Natural killer cell treated with Interleukin-12 subunit alpha and Interleukin-12 subunit beta and Interleukin-15 and Interleukin-18, amount 100 ng/mL, for 72 hours (primary cell): ENCODE measurements at regions not wholly inside any gene's neighbourhood (a gene's known extent, or its start where the extent isn't known, plus 50 kb on each side); places are given as distances from the start of the nearest gene placed in this dataset.
"Not testable (repeated sequence)": the region's sequence is repeated elsewhere in the genome, so short reads cannot be mapped to it uniquely, and the experiment has no call there.

Source experiments
- ATAC-seq, 2 donors: fragments of 150-1000 bp; cut with Tn5 transposase in 1 of 2; sonication (Bioruptor Pico), chemical (Tn5 transposase) in 1 of 2; 2 replicates each; pipeline ENCODE4 v1.10.0; 2021
- DNase-seq: peaks from one replicate; pipeline ENCODE4 v3.0.0; 2022; ENCODE audit warnings: low spot score
- H3K27ac Mint-ChIP-seq, 2 donors: 1 replicate in 1 of 2; 2 replicates in 1 of 2; pipeline ENCODE4 v1.8.0; 2022; ENCODE audit warnings: mixed read lengths in 2 of 2, mild to moderate bottlenecking in 1 of 2, moderate library complexity in 1 of 2
- H3K27me3 Mint-ChIP-seq, 2 donors: 1 replicate in 1 of 2; 2 replicates in 1 of 2; pipeline ENCODE4 v1.8.0; 2022; ENCODE audit warnings: mixed read lengths in 2 of 2
- H3K36me3 Mint-ChIP-seq: one replicate; pipeline ENCODE4 v1.8.0; 2022; ENCODE audit warnings: mixed read lengths
- H3K4me1 Mint-ChIP-seq, 2 donors: 1 replicate in 1 of 2; 2 replicates in 1 of 2; pipeline ENCODE4 v1.8.0; 2022; ENCODE audit warnings: low read depth in 2 of 2, mixed read lengths in 2 of 2, mild to moderate bottlenecking in 1 of 2
- H3K4me3 Mint-ChIP-seq: one replicate; pipeline ENCODE4 v1.8.0; 2022; ENCODE audit warnings: mixed read lengths
- H3K9me3 Mint-ChIP-seq: 2 replicates; pipeline ENCODE4 v1.8.0; 2022; ENCODE audit warnings: mixed read lengths

DNA sequence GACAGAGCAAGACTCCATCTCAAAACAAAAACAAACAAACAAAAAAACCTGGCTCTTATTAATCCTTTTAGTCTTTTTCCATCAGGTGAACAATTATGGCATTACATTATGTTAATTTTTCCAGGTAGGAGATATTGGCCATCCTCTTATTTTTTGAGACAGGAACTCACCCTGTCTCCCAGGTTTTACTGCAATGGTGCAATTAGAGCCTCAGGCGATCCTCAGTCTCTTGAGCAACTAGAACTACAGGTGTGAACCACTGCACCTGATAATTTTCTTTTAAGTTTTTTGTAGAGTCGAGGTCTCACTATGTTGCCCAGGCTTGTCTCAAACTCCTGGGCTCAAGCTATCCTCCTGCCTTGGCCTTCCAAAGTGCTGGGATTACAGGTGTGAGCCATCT lies 732.7 kb upstream of the DEFB115 start:
- H3K27ac Mint-ChIP-seq: not testable (repeated sequence)

DNA sequence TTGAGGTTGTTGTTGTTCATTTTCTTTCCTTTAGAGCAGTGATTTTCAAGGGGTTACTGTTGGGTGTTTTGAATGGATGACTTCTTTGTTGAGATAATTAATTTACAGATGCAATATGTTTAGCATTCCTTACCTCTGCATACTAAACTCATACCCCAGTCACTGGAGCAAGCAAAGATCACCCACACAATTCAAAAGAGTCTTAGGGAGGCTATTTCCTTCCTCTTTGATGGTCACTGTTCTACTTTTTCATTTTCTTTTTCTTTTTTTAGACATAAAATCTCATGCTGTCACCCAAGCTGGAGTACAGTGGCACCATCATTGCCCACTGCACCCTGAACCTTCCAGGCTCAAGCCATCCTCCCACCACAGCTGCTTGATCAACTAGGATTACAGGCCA lies 723.8 kb upstream of the DEFB115 start:
- H3K4me3 Mint-ChIP-seq, DNase-seq, H3K36me3 Mint-ChIP-seq, H3K9me3 Mint-ChIP-seq, ATAC-seq, H3K4me1 Mint-ChIP-seq, H3K27me3 Mint-ChIP-seq, H3K27ac Mint-ChIP-seq: not testable (repeated sequence)

More for the DNA sequence above, 732.7 kb upstream of the DEFB115 start:
- H3K9me3 Mint-ChIP-seq, H3K4me3 Mint-ChIP-seq, DNase-seq, H3K27me3 Mint-ChIP-seq, H3K36me3 Mint-ChIP-seq, H3K4me1 Mint-ChIP-seq, ATAC-seq: not testable (repeated sequence)

DNA sequence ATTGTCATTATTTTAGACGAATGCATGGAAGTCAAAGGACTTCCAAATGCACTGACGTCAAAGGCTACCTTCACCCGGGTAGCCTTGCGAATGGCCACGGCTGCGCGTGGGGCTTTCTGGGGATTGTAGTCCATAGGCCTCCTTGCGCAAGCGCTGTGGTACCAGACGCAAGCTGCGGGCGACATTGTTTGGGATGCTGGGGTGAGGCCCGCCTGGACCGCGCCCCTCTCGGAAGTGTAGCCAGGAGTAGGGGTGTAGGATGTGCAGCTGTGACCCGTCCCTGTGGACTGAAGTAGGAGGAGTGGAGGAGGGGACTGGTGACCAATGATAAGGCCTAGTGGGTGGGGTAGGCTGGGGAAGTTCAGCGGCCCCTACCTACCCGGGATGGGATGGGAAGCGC lies 720.0 kb upstream of the DEFB115 start:
- H3K36me3 Mint-ChIP-seq, DNase-seq, ATAC-seq, H3K27me3 Mint-ChIP-seq, H3K4me1 Mint-ChIP-seq, H3K4me3 Mint-ChIP-seq, H3K27ac Mint-ChIP-seq, H3K9me3 Mint-ChIP-seq: not testable (repeated sequence)

GRCh38 chr20:30540330-30541069 lies 717.0 kb upstream of the DEFB115 start:
- DNase-seq, H3K4me3 Mint-ChIP-seq, H3K36me3 Mint-ChIP-seq, H3K4me1 Mint-ChIP-seq, H3K27ac Mint-ChIP-seq, ATAC-seq, H3K27me3 Mint-ChIP-seq: not testable (repeated sequence)
- H3K9me3 Mint-ChIP-seq: peaks cover 15% of the 10 kb centered on the region

DNA sequence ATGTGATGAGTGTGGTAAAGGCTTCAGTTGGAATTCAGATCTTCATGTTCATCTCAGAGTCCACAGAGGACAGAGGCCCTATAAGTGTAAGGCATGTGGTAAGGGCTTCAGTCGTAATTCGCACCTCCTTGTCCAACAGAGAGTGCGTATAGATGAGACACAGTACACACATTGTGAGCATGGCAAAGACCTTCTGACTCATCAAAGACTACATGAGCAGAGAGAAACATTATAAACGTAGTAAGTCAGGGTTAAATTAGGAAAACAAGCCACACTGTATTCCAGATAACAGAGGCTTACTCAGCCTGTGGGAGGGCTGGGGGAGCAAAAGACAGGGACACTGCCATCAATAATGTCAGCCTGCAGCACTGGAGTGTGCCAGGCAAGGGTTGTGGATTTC lies 706.2 kb upstream of the DEFB115 start:
- not testable (repeated sequence) for H3K27ac Mint-ChIP-seq, H3K36me3 Mint-ChIP-seq, ATAC-seq, H3K4me1 Mint-ChIP-seq, H3K9me3 Mint-ChIP-seq, DNase-seq, H3K27me3 Mint-ChIP-seq, H3K4me3 Mint-ChIP-seq

DNA sequence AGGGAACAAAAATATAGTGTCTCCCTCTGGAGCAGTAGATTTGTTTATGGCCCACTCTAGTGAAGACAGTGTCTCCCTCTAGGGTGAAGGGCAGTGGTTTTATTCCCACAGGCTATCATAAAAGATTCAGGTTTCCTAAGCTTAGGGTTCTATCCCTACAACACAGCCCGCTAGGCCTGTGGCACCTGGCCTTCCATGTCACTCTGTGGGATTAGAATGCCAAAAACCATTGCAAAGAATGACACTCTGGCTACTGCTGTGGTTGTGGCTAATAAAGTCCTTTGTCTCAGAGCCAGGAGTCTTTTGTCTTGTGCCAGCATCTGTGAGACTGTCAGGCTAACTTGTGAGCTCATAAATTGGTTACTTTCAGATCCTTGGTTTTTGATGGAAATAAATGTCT lies 700.7 kb upstream of the DEFB115 start:
- H3K27me3 Mint-ChIP-seq, H3K9me3 Mint-ChIP-seq, H3K27ac Mint-ChIP-seq, H3K36me3 Mint-ChIP-seq, H3K4me1 Mint-ChIP-seq, ATAC-seq, H3K4me3 Mint-ChIP-seq, DNase-seq: not testable (repeated sequence)

- not testable (repeated sequence) for H3K9me3 Mint-ChIP-seq, ATAC-seq, DNase-seq, H3K4me1 Mint-ChIP-seq, H3K4me3 Mint-ChIP-seq, H3K36me3 Mint-ChIP-seq, H3K27ac Mint-ChIP-seq, H3K27me3 Mint-ChIP-seq
Observed at GRCh38 chr20:30565086-30565485, 692.4 kb upstream of the DEFB115 start.

GRCh38 chr20:30569867-30570266 lies 687.6 kb upstream of the DEFB115 start:
- H3K4me1 Mint-ChIP-seq, H3K9me3 Mint-ChIP-seq, H3K27ac Mint-ChIP-seq, H3K4me3 Mint-ChIP-seq, DNase-seq, ATAC-seq, H3K36me3 Mint-ChIP-seq, H3K27me3 Mint-ChIP-seq: not testable (repeated sequence)

GRCh38 chr20:30570622-30571021 lies 686.8 kb upstream of the DEFB115 start:
- not testable (repeated sequence) for H3K9me3 Mint-ChIP-seq, H3K4me1 Mint-ChIP-seq, H3K27me3 Mint-ChIP-seq, ATAC-seq, H3K27ac Mint-ChIP-seq, DNase-seq, H3K36me3 Mint-ChIP-seq, H3K4me3 Mint-ChIP-seq

GRCh38 chr20:30574337-30574736 lies 683.1 kb upstream of the DEFB115 start:
- H3K27ac Mint-ChIP-seq, H3K27me3 Mint-ChIP-seq, H3K4me1 Mint-ChIP-seq, ATAC-seq, H3K9me3 Mint-ChIP-seq, DNase-seq, H3K4me3 Mint-ChIP-seq, H3K36me3 Mint-ChIP-seq: not testable (repeated sequence)

DNA sequence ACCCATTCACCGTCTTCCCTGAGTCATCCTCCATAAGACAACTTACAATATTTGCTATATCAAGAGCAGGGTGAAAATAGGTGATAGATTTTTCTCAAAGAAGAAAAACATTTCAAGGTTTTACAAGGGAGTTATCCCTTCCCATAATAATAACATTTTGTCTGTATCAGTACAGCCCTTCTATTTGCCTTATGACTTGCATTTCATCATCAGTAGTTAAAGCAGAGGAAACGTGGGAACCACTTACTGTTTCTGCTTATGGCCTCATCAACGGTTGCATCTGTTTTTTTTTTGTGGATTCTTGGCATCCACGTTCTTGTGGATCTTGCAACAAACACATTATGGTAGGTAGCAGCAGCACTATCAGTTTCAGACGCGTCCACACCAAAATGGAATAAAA lies 678.4 kb upstream of the DEFB115 start:
- DNase-seq, H3K4me1 Mint-ChIP-seq, H3K9me3 Mint-ChIP-seq, H3K36me3 Mint-ChIP-seq, H3K27me3 Mint-ChIP-seq, H3K4me3 Mint-ChIP-seq, ATAC-seq, H3K27ac Mint-ChIP-seq: not testable (repeated sequence)

DNA sequence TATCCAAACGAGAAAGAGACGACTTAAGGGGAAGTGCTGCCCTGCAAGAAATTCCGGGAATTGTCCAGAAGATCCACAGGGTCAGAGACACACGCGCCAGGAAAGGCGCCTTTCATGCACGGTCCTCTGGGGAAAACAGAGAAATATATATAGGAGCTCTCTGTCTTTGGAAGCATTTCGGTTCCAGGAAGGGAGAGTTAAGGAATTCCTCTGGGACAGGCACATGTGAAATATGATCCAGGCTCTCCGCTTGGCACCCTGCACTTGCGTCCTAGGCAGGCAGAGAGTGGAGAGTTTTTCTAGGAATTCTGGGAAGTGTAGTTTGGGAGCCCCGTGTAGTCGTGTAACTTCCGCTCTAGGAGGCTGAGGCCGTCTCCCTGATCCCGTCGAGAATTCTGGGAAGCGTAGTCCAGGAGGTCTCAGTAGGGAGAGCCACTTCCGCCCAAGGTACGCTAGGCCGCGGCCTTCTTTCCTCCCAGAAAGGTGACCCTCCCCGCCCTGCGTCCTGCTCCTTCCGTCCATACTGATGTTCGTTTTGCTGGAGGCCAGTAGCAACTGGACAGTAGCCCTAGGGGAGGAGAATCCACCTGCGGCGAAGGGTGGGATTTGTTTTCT lies 677.5 kb upstream of the DEFB115 start:
- ATAC-seq, H3K36me3 Mint-ChIP-seq, H3K27ac Mint-ChIP-seq, H3K4me3 Mint-ChIP-seq, DNase-seq, H3K9me3 Mint-ChIP-seq, H3K4me1 Mint-ChIP-seq, H3K27me3 Mint-ChIP-seq: not testable (repeated sequence)

GRCh38 chr20:30581839-30582238 lies 675.6 kb upstream of the DEFB115 start:
- not testable (repeated sequence) for DNase-seq, H3K9me3 Mint-ChIP-seq, ATAC-seq, H3K4me1 Mint-ChIP-seq, H3K27ac Mint-ChIP-seq, H3K27me3 Mint-ChIP-seq, H3K36me3 Mint-ChIP-seq, H3K4me3 Mint-ChIP-seq

GRCh38 chr20:30584403-30584802 lies 673.1 kb upstream of the DEFB115 start:
- DNase-seq, H3K27me3 Mint-ChIP-seq, H3K4me1 Mint-ChIP-seq, H3K27ac Mint-ChIP-seq, ATAC-seq, H3K36me3 Mint-ChIP-seq, H3K4me3 Mint-ChIP-seq, H3K9me3 Mint-ChIP-seq: not testable (repeated sequence)
